ENCODE measurements at regions not wholly inside any gene's neighbourhood (a gene's known extent, or its start where the extent isn't known, plus 50 kb on each side); places are given as distances from the start of the nearest gene placed in this dataset.

GRCh38 chr4:117957571-117957970 is 76.7 kb upstream of the NDST3 start:
- ATAC-seq (ENCODE audit: low read depth) (no peak), DNase-seq (ENCODE audit: low spot score) (no peak)
- H3K27ac ChIP-seq (ENCODE audit: poor library complexity, severe bottlenecking) = no peak overlapping the region
- no peaks in the 10 kb centered on the region for H3K4me1 ChIP-seq (ENCODE audit: insufficient read depth, poor library complexity, severe bottlenecking)
- H3K27me3 ChIP-seq (ENCODE audit: insufficient read depth, poor library complexity, severe bottlenecking) = no peaks in the 10 kb centered on the region
- no peaks in the 10 kb centered on the region for H3K9me3 ChIP-seq (ENCODE audit: severe bottlenecking)
- no peak overlapping the region for H3K4me3 ChIP-seq (ENCODE audit: severe bottlenecking)
- no peak for TF ChIP-seq CTCF (IDR thresholded peaks at IDR 0.05; ENCODE audit: poor library complexity, severe bottlenecking)
- no peaks in the 10 kb centered on the region for H3K36me3 ChIP-seq (ENCODE audit: low read depth)

GRCh38 chr4:117965622-117966021 is 68.7 kb upstream of the NDST3 start:
- ATAC-seq (ENCODE audit: low read depth) = no peak
- H3K4me3 ChIP-seq (ENCODE audit: severe bottlenecking) = no peak overlapping the region
- H3K36me3 ChIP-seq (ENCODE audit: low read depth) = no peaks in the 10 kb centered on the region
- no peaks in the 10 kb centered on the region for H3K4me1 ChIP-seq (ENCODE audit: insufficient read depth, poor library complexity, severe bottlenecking)
- H3K27me3 ChIP-seq (ENCODE audit: insufficient read depth, poor library complexity, severe bottlenecking) = no peaks in the 10 kb centered on the region
- no peaks in the 10 kb centered on the region for H3K9me3 ChIP-seq (ENCODE audit: severe bottlenecking)
- no peak for DNase-seq (ENCODE audit: low spot score)
- no peak overlapping the region for H3K27ac ChIP-seq (ENCODE audit: poor library complexity, severe bottlenecking)
- TF ChIP-seq CTCF (IDR thresholded peaks at IDR 0.05; ENCODE audit: poor library complexity, severe bottlenecking) = no peak

GRCh38 chr4:117968606-117969005 is 65.7 kb upstream of the NDST3 start:
- no peaks in the 10 kb centered on the region for H3K9me3 ChIP-seq (ENCODE audit: severe bottlenecking)
- no peaks in the 10 kb centered on the region for H3K36me3 ChIP-seq (ENCODE audit: low read depth)
- DNase-seq (ENCODE audit: low spot score) (no peak), ATAC-seq (ENCODE audit: low read depth) (no peak)
- H3K4me3 ChIP-seq (ENCODE audit: severe bottlenecking) = no peak overlapping the region
- no peaks in the 10 kb centered on the region for H3K27me3 ChIP-seq (ENCODE audit: insufficient read depth, poor library complexity, severe bottlenecking)
- no peaks in the 10 kb centered on the region for H3K4me1 ChIP-seq (ENCODE audit: insufficient read depth, poor library complexity, severe bottlenecking)
- H3K27ac ChIP-seq (ENCODE audit: poor library complexity, severe bottlenecking) = no peak overlapping the region
- no peak for TF ChIP-seq CTCF (IDR thresholded peaks at IDR 0.05; ENCODE audit: poor library complexity, severe bottlenecking)

GRCh38 chr4:117971403-117971802 is 62.9 kb upstream of the NDST3 start:
- Histone ChIP-seq H3K4me1 (ENCODE audit: insufficient read depth, poor library complexity, severe bottlenecking) (no peaks in the 10 kb centered on the region), H3K27me3 (ENCODE audit: insufficient read depth, poor library complexity, severe bottlenecking) (no peaks in the 10 kb centered on the region), H3K9me3 (ENCODE audit: severe bottlenecking) (no peaks in the 10 kb centered on the region), H3K27ac (ENCODE audit: poor library complexity, severe bottlenecking) (no peak overlapping the region), H3K36me3 (ENCODE audit: low read depth) (no peaks in the 10 kb centered on the region), H3K4me3 (ENCODE audit: severe bottlenecking) (no peak overlapping the region)
- TF ChIP-seq CTCF (IDR thresholded peaks at IDR 0.05; ENCODE audit: poor library complexity, severe bottlenecking) = no peak
- DNase-seq (ENCODE audit: low spot score) = no peak
- ATAC-seq (ENCODE audit: low read depth) = no peak

- Histone ChIP-seq H3K27ac (ENCODE audit: poor library complexity, severe bottlenecking) (no peak overlapping the region), H3K4me3 (ENCODE audit: severe bottlenecking) (no peak overlapping the region), H3K36me3 (ENCODE audit: low read depth) (no peaks in the 10 kb centered on the region), H3K4me1 (ENCODE audit: insufficient read depth, poor library complexity, severe bottlenecking) (no peaks in the 10 kb centered on the region), H3K9me3 (ENCODE audit: severe bottlenecking) (no peaks in the 10 kb centered on the region), H3K27me3 (ENCODE audit: insufficient read depth, poor library complexity, severe bottlenecking) (no peaks in the 10 kb centered on the region)
- TF ChIP-seq CTCF (IDR thresholded peaks at IDR 0.05; ENCODE audit: poor library complexity, severe bottlenecking) = no peak
- ATAC-seq (ENCODE audit: low read depth) = 0 out of 3 replicates have a peak, but pooled peaks have one; percentile 36
- no peak for DNase-seq (ENCODE audit: low spot score)
Observed at GRCh38 chr4:117983541-117984365, 50.5 kb upstream of the NDST3 start.
